ENCODE measurements at regions not wholly inside any gene's neighbourhood (a gene's known extent, or its start where the extent isn't known, plus 50 kb on each side); places are given as distances from the start of the nearest gene placed in this dataset.

DNA sequence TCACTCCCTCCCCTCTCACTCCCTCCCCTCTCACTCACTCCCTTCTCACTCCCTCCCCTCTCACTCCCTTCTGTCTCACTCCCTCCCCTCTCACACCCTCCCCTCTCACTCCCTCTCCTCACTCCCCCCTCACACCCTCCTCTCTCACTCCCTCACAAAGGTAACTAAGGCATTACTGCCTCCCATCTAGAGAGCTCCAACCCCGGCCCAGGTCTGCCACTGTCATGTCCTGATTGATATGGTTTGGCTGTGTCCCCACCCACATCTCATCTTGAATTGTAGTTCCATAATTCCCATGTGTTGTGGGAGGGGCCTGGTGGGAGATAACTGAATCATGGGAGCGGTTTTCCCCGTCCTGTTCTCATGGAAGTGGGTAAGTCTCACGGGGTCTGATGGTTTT, 359.9 kb upstream of the MYT1L start:
- Histone ChIP-seq H3K27me3 (ENCODE audit: insufficient read depth, low read length) (no peaks in the 10 kb centered on the region), H3K27ac (ENCODE audit: low read depth, low read length) (no peak overlapping the region), H3K4me1 (ENCODE audit: control insufficient read depth, insufficient read depth, low read length, unreplicated experiment) (no peaks in the 10 kb centered on the region), H3K36me3 (ENCODE audit: insufficient read depth, low read length) (no peaks in the 10 kb centered on the region), H3K4me3 (ENCODE audit: low read depth, low read length) (no peak overlapping the region), H2AFZ (ENCODE audit: low read length, unreplicated experiment) (no peak overlapping the region), H3K79me2 (ENCODE audit: control insufficient read depth, insufficient read depth, low read length, unreplicated experiment) (no peaks in the 10 kb centered on the region)

DNA sequence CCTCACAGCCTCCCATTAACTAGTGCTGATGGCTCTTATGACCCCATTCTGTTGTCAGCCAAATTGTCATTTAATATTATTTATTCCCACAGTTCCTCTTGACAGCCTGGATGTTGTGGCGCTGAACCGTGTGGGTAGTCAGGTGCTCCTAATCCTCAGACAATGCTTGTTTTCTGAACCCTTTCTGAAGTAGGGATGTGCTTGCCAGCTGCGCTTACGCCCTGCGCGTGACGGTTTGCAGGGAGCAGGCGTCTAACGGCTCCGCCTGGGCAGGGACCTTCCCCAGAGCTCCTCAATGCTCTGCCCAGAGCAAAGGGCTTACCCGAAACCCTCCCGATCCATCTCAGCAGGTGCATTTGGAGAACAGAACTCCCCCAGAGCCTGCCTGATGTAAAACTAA, 358.2 kb upstream of the MYT1L start:
- Histone ChIP-seq H3K27me3 (ENCODE audit: insufficient read depth, low read length) (no peaks in the 10 kb centered on the region), H3K4me3 (ENCODE audit: low read depth, low read length) (no peak overlapping the region), H3K36me3 (ENCODE audit: insufficient read depth, low read length) (no peaks in the 10 kb centered on the region), H3K4me1 (ENCODE audit: control insufficient read depth, insufficient read depth, low read length, unreplicated experiment) (no peaks in the 10 kb centered on the region), H3K27ac (ENCODE audit: low read depth, low read length) (no peak overlapping the region), H2AFZ (ENCODE audit: low read length, unreplicated experiment) (no peak overlapping the region), H3K79me2 (ENCODE audit: control insufficient read depth, insufficient read depth, low read length, unreplicated experiment) (no peaks in the 10 kb centered on the region)

DNA sequence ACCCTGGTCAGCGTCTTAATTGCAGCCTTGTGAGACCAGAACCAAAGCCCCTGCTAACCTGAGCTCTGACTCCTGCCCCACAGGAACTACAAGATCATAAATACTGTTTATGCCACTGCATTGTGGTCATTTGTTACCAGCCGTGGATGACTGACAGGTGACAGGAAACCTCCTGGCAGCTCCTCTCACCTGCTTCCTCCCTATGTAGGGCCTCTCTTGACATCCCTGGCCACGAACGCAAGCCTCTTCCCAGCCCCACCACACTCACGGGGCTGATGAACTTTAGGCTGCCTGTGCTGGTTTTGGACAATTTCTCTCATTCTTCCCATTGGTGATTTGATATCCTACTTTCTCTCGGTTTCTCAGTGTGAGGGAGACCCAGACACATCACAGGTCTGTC, 357.2 kb upstream of the MYT1L start:
- Histone ChIP-seq H2AFZ (ENCODE audit: low read length, unreplicated experiment) (no peak overlapping the region), H3K4me1 (ENCODE audit: control insufficient read depth, insufficient read depth, low read length, unreplicated experiment) (no peaks in the 10 kb centered on the region), H3K4me3 (ENCODE audit: low read depth, low read length) (no peak overlapping the region), H3K79me2 (ENCODE audit: control insufficient read depth, insufficient read depth, low read length, unreplicated experiment) (no peaks in the 10 kb centered on the region), H3K27ac (ENCODE audit: low read depth, low read length) (no peak overlapping the region), H3K27me3 (ENCODE audit: insufficient read depth, low read length) (no peaks in the 10 kb centered on the region), H3K36me3 (ENCODE audit: insufficient read depth, low read length) (no peaks in the 10 kb centered on the region)

DNA sequence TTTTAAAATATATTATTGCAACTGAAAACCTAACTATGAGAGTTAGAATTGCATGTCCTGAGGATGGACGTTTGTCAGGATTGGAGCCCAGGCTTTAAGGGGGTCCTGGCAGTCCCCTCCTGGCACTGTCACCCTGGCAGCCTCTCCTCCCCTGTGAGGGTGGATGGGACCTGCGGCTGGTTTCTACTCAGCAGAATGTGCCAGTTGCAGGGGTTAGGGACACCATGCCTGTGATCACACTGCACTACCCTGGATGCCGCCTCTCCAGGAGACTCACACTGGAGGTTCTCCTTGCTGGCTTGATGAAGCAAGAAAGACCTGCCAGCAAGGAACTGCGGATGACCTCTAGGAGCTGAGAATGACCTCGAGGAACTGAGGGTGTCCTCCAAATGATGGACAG, 356.7 kb upstream of the MYT1L start:
- no peaks in the 10 kb centered on the region for H3K36me3 ChIP-seq (ENCODE audit: insufficient read depth, low read length)
- no peak overlapping the region for H2AFZ ChIP-seq (ENCODE audit: low read length, unreplicated experiment)
- H3K27me3 ChIP-seq (ENCODE audit: insufficient read depth, low read length) = no peaks in the 10 kb centered on the region
- H3K27ac ChIP-seq (ENCODE audit: low read depth, low read length) = no peak overlapping the region
- H3K4me3 ChIP-seq (ENCODE audit: low read depth, low read length) = no peak overlapping the region
- H3K79me2 ChIP-seq (ENCODE audit: control insufficient read depth, insufficient read depth, low read length, unreplicated experiment) = no peaks in the 10 kb centered on the region
- H3K4me1 ChIP-seq (ENCODE audit: control insufficient read depth, insufficient read depth, low read length, unreplicated experiment) = no peaks in the 10 kb centered on the region

DNA sequence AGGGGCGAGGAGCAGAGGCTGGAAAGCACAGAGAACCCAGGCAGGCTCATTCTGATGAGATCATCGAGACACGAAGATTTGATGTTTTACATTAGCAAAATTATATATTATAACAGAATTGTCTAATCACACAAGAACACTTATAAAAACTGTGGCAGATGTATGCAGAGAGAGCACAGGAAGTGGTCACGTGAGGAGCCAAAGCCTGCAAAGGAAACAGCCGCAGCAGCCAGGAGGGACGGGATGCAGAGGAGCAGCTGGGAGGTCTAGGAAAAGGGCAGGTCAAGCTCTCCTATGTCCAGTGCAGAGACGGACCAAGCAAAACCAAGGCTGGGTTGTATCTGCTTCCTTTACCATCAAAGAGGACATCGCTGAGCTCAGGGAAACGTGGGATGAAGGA, 355.1 kb upstream of the MYT1L start:
- Histone ChIP-seq H3K27ac (ENCODE audit: low read depth, low read length) (no peak overlapping the region), H3K27me3 (ENCODE audit: insufficient read depth, low read length) (no peaks in the 10 kb centered on the region), H3K4me1 (ENCODE audit: control insufficient read depth, insufficient read depth, low read length, unreplicated experiment) (no peaks in the 10 kb centered on the region), H3K4me3 (ENCODE audit: low read depth, low read length) (no peak overlapping the region), H3K79me2 (ENCODE audit: control insufficient read depth, insufficient read depth, low read length, unreplicated experiment) (no peaks in the 10 kb centered on the region), H2AFZ (ENCODE audit: low read length, unreplicated experiment) (no peak overlapping the region), H3K36me3 (ENCODE audit: insufficient read depth, low read length) (no peaks in the 10 kb centered on the region)

DNA sequence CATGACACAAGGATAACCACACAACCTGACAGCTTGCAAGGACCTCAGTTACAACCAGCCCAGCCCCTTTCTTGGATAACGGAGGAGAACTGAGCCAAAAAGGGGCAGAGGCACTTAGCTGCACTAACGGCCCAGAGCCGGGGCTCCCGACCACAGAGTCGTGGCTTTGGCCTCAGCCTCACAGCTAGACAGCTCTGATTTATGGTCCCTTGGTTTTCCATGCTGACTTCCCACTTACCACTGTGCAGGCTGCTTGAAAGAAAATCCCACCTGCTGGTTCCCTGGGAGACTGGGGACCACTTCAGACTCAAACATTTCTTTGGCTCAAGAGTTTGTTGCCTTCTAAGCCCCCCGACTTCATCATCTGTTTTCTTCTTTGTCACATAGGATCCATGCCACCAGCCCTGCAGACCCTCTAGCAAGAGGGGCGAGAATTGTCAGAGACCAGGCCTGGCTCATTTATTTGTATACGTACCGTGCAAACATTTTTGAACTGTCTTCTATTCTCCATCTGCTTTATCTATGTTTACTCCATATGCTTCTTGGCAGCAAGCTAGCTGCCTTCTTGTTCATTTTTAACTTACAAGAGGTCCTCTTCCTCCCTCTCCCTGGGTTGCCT, 352.6 kb upstream of the MYT1L start:
- H3K27me3 ChIP-seq (ENCODE audit: insufficient read depth, low read length) = no peaks in the 10 kb centered on the region
- no peaks in the 10 kb centered on the region for H3K4me1 ChIP-seq (ENCODE audit: control insufficient read depth, insufficient read depth, low read length, unreplicated experiment)
- H3K36me3 ChIP-seq (ENCODE audit: insufficient read depth, low read length) = no peaks in the 10 kb centered on the region
- H3K79me2 ChIP-seq (ENCODE audit: control insufficient read depth, insufficient read depth, low read length, unreplicated experiment) = no peaks in the 10 kb centered on the region
- no peak overlapping the region for H3K27ac ChIP-seq (ENCODE audit: low read depth, low read length)
- no peak overlapping the region for H3K4me3 ChIP-seq (ENCODE audit: low read depth, low read length)
- H2AFZ ChIP-seq (ENCODE audit: low read length, unreplicated experiment) = no peak overlapping the region

DNA sequence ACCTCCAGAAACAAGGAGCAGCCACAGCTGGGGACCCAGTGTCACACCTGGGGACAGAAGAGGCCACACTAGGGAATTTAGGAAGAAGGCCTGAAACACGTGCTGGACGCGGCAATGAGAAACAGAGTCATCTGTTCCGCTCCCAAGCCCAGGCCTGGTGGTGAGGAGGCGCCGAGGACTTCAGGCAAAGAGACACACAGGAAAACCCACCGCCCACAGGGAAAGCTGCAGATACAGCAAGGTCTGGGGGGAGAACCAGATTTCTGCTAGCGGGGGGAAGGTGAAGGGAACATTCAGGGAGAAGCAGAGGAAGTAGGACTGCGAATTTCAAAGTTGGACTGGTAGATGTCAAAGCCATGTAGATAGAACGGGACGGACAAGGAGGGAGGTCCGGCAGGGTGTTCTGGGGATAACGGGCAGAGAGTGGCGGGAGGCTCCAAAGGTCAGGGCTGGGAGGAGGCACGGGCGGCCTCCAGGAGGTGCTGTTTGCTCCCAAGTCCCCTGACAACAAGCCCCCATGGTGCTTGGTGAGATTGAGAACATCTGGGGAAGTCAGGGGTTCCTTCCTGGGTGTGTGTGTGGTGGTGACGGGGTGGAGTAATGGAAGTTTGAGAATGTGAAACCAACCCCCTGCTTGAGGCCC, 351.7 kb upstream of the MYT1L start:
- Histone ChIP-seq H3K36me3 (ENCODE audit: insufficient read depth, low read length) (no peaks in the 10 kb centered on the region), H2AFZ (ENCODE audit: low read length, unreplicated experiment) (no peak overlapping the region), H3K27me3 (ENCODE audit: insufficient read depth, low read length) (no peaks in the 10 kb centered on the region), H3K4me1 (ENCODE audit: control insufficient read depth, insufficient read depth, low read length, unreplicated experiment) (no peaks in the 10 kb centered on the region), H3K79me2 (ENCODE audit: control insufficient read depth, insufficient read depth, low read length, unreplicated experiment) (no peaks in the 10 kb centered on the region), H3K27ac (ENCODE audit: low read depth, low read length) (no peak overlapping the region), H3K4me3 (ENCODE audit: low read depth, low read length) (no peak overlapping the region)

DNA sequence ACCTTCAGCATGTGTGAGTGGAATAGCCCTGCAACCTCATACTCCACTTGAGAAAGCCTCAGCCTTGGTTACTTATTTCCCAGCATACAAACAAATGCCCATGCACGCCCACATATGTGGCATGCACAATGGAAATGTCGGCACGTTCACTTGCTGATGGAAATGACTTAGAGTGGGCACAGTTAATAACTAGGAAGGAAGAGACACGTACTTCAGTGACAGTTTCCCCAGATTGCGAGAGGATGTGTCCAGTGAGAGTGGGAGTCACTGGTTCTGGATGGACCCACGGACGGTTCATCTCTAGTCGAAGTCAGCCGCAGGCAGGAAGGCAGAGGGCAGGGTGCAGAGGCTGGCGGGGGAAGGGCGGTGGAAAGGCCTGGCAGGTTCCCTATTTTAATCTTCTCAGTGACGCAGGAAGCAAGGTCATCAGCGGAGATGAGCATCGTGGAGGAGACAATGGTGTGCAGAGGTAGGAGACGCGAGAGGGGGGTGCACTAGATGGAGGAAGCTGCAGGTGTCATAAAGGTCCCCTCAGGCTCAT, 350.7 kb upstream of the MYT1L start:
- Histone ChIP-seq H3K27me3 (ENCODE audit: insufficient read depth, low read length) (no peaks in the 10 kb centered on the region), H3K4me1 (ENCODE audit: control insufficient read depth, insufficient read depth, low read length, unreplicated experiment) (no peaks in the 10 kb centered on the region)

DNA sequence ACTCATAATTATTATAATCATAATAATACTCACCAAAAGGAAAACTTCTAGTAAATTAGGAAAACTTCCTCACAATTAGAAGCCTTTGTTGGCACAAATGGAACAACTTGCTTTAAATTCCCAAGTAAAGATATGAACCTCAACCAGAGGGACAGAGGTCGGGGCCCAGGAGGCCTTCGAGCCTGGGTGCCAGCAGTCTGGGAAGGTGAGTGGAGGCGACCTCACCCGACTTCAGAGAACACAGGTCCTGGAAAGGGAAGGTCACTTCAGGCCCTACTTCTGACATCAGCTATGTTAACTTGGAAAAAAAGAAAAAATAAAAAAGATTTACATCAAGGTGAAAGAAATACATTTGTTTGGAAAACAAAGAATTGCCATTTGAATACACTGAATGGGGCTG, 350.0 kb upstream of the MYT1L start:
- no peaks in the 10 kb centered on the region for H3K36me3 ChIP-seq (ENCODE audit: insufficient read depth, low read length)
- H3K79me2 ChIP-seq (ENCODE audit: control insufficient read depth, insufficient read depth, low read length, unreplicated experiment) = no peaks in the 10 kb centered on the region
- H2AFZ ChIP-seq (ENCODE audit: low read length, unreplicated experiment) = no peak overlapping the region
- H3K27ac ChIP-seq (ENCODE audit: low read depth, low read length) = no peak overlapping the region
- no peak overlapping the region for H3K4me3 ChIP-seq (ENCODE audit: low read depth, low read length)
- no peaks in the 10 kb centered on the region for H3K27me3 ChIP-seq (ENCODE audit: insufficient read depth, low read length)
- no peaks in the 10 kb centered on the region for H3K4me1 ChIP-seq (ENCODE audit: control insufficient read depth, insufficient read depth, low read length, unreplicated experiment)

More for the DNA sequence above, 350.7 kb upstream of the MYT1L start:
- H3K79me2 ChIP-seq (ENCODE audit: control insufficient read depth, insufficient read depth, low read length, unreplicated experiment) = no peaks in the 10 kb centered on the region
- no peak overlapping the region for H3K4me3 ChIP-seq (ENCODE audit: low read depth, low read length)
- H2AFZ ChIP-seq (ENCODE audit: low read length, unreplicated experiment) = no peak overlapping the region
- H3K36me3 ChIP-seq (ENCODE audit: insufficient read depth, low read length) = no peaks in the 10 kb centered on the region
- H3K27ac ChIP-seq (ENCODE audit: low read depth, low read length) = no peak overlapping the region

DNA sequence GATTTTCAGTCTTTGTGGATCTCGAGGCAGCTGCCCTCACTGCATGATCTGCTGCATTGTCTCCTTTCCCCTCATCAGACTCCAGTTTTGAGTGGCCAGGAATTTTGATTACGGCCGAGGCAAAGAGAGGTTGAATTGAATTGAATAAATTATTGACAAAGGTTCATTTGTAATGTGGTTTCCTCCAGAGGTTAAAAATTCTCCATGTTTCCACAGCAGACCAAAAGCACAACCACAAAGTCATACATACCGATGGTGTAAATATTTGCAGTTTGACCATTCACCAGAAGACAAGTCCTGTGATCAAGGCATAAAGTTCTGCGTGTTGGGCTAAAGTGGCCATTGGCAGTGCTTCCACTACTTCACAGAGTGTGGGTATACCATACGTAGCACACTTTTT, 343.8 kb upstream of the MYT1L start:
- Histone ChIP-seq H3K27me3 (ENCODE audit: insufficient read depth, low read length) (no peaks in the 10 kb centered on the region), H3K4me1 (ENCODE audit: control insufficient read depth, insufficient read depth, low read length, unreplicated experiment) (no peaks in the 10 kb centered on the region), H3K36me3 (ENCODE audit: insufficient read depth, low read length) (no peaks in the 10 kb centered on the region), H3K4me3 (ENCODE audit: low read depth, low read length) (no peak overlapping the region), H2AFZ (ENCODE audit: low read length, unreplicated experiment) (no peak overlapping the region), H3K27ac (ENCODE audit: low read depth, low read length) (no peak overlapping the region), H3K79me2 (ENCODE audit: control insufficient read depth, insufficient read depth, low read length, unreplicated experiment) (no peaks in the 10 kb centered on the region)

DNA sequence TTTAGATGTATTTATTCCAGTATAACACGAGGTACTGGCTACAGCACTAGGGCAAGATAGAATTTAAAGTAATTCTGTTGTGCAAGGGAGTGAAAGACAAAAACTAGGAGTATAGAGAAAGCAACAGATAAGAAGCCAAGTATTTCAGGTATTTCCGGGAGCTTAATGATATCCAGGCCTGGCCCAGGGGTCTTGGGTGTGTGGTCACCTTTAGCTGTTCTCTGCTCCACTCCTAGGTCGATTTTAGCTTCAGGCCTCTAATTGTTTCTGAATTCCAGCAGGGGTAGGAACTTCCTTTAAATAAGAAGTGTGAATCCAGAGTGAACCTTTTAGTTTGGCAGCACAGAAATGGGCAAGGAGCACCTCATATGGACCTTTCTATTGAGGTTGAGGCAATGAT, 342.3 kb upstream of the MYT1L start:
- no peaks in the 10 kb centered on the region for H3K79me2 ChIP-seq (ENCODE audit: control insufficient read depth, insufficient read depth, low read length, unreplicated experiment)
- H2AFZ ChIP-seq (ENCODE audit: low read length, unreplicated experiment) = no peak overlapping the region
- no peaks in the 10 kb centered on the region for H3K4me1 ChIP-seq (ENCODE audit: control insufficient read depth, insufficient read depth, low read length, unreplicated experiment)
- no peaks in the 10 kb centered on the region for H3K27me3 ChIP-seq (ENCODE audit: insufficient read depth, low read length)
- H3K4me3 ChIP-seq (ENCODE audit: low read depth, low read length) = no peak overlapping the region
- H3K27ac ChIP-seq (ENCODE audit: low read depth, low read length) = no peak overlapping the region
- H3K36me3 ChIP-seq (ENCODE audit: insufficient read depth, low read length) = no peaks in the 10 kb centered on the region
